ENCODE measurements at regions not wholly inside any gene's neighbourhood (a gene's known extent, or its start where the extent isn't known, plus 50 kb on each side); places are given as distances from the start of the nearest gene placed in this dataset.

DNA sequence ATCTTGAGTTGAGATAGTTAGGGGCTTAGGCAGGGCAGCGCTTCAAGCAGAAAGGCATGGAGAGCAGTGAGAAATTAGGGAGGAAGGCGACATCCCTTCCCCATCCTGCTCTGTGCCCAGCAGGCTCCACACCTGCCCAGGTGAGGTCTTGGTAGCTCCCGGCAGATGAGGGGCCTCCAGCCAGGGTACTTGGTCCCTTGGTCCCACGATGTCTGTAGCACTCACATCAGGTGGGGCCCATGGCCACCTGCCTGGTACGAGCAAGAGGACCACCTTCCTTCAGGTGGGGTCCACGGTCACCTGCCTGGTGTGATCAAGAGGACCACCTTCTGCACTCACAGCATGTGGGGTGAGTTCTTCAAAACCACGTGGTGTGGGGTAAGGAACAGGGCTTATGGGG, 91.2 kb downstream of the GALR1 start:
- TF ChIP-seq POLR2AphosphoS5 (IDR thresholded peaks at IDR 0.05; ENCODE audit: low read depth, low read length) (no peak), TAF1 (IDR thresholded peaks at IDR 0.05; ENCODE audit: borderline replicate concordance, insufficient read depth, low read length) (no peak)
- TF ChIP-seq, protein P1, sequence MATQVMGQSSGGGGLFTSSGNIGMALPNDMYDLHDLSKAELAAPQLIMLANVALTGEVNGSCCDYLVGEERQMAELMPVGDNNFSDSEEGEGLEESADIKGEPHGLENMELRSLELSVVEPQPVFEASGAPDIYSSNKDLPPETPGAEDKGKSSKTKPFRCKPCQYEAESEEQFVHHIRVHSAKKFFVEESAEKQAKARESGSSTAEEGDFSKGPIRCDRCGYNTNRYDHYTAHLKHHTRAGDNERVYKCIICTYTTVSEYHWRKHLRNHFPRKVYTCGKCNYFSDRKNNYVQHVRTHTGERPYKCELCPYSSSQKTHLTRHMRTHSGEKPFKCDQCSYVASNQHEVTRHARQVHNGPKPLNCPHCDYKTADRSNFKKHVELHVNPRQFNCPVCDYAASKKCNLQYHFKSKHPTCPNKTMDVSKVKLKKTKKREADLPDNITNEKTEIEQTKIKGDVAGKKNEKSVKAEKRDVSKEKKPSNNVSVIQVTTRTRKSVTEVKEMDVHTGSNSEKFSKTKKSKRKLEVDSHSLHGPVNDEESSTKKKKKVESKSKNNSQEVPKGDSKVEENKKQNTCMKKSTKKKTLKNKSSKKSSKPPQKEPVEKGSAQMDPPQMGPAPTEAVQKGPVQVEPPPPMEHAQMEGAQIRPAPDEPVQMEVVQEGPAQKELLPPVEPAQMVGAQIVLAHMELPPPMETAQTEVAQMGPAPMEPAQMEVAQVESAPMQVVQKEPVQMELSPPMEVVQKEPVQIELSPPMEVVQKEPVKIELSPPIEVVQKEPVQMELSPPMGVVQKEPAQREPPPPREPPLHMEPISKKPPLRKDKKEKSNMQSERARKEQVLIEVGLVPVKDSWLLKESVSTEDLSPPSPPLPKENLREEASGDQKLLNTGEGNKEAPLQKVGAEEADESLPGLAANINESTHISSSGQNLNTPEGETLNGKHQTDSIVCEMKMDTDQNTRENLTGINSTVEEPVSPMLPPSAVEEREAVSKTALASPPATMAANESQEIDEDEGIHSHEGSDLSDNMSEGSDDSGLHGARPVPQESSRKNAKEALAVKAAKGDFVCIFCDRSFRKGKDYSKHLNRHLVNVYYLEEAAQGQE (IDR thresholded peaks at IDR 0.05; ENCODE audit: insufficient read depth in 1 of 2, low read depth in 2 of 2, low read length in 2 of 2) = no peak

DNA sequence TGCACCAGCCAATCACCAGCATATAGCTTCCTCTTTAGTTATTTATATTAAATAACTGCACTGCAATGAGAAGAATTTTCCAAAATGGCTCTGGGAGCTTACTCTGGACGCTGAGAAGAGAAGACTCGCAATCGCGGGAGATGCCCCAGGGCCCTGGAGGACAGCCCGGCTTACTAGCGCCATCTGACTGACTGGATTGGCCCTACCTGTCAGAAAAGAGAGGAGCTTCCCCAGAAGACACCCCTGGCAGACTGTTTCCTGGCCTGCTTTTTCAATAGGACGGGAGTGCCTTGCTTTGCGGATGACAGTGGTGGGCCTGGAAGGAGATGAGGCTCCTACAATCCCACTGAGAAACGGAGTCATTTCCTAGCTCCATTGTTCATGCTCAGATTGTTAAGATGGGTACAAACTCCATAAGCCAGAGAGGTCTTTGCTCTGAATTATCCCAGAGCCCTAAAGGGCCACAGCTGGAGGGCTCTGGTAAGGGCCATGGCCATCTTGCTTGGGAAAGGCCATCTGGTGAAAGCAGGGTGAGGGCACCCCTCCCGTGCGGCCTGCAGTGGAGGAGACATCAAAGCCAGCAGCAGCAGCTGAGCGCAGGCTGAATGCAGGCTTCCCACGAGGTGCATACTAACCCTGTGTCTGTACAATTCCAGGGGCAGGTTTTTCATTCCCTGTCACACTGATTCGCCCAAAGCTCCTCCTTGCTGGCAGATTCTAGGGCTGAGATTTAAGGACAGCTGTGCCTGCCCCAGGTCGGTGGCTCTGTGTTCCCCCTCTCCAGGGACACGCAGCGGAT, 92.1 kb downstream of the GALR1 start:
- TF ChIP-seq FOXP2 (optimal IDR thresholded peaks at IDR 0.05; ENCODE audit: borderline replicate concordance, extremely low read depth, extremely low read length, insufficient read depth) (no peak), TAF1 (IDR thresholded peaks at IDR 0.05; ENCODE audit: borderline replicate concordance, insufficient read depth, low read length) (no peak), POLR2AphosphoS5 (IDR thresholded peaks at IDR 0.05; ENCODE audit: low read depth, low read length) (no peak), SIN3A (IDR thresholded peaks at IDR 0.05; ENCODE audit: borderline replicate concordance, insufficient read depth, low read length) (no peak)
- TF ChIP-seq, protein P1 (IDR thresholded peaks at IDR 0.05; ENCODE audit: insufficient read depth in 1 of 2, low read depth in 2 of 2, low read length in 2 of 2) = no peak

DNA sequence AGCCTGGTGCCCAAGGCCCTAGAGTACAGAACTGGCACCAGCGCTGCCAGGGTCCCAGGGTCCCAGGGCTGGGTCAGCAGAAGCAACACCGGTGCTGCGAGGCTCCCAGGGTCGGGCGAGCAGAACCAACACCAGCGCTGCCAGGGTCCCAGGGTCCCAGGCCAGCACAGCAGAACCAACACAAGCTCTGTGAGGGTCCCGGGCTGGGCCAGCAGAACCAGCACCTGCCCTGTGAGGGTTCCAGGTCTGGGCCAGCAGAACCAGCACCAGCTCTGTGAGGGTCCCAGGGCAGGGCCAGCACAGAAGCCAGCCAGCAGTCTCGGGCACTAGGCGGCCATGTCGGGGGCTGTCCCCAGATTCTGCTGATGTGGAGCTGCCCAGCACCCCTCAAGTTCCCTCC, 93.1 kb downstream of the GALR1 start:
- TF ChIP-seq TAF1 (IDR thresholded peaks at IDR 0.05; ENCODE audit: borderline replicate concordance, insufficient read depth, low read length) (no peak), POLR2AphosphoS5 (IDR thresholded peaks at IDR 0.05; ENCODE audit: low read depth, low read length) (no peak), SIN3A (IDR thresholded peaks at IDR 0.05; ENCODE audit: borderline replicate concordance, insufficient read depth, low read length) (no peak), FOXP2 (optimal IDR thresholded peaks at IDR 0.05; ENCODE audit: borderline replicate concordance, extremely low read depth, extremely low read length, insufficient read depth) (no peak)
- TF ChIP-seq, protein P1 (IDR thresholded peaks at IDR 0.05; ENCODE audit: insufficient read depth in 1 of 2, low read depth in 2 of 2, low read length in 2 of 2) = no peak

DNA sequence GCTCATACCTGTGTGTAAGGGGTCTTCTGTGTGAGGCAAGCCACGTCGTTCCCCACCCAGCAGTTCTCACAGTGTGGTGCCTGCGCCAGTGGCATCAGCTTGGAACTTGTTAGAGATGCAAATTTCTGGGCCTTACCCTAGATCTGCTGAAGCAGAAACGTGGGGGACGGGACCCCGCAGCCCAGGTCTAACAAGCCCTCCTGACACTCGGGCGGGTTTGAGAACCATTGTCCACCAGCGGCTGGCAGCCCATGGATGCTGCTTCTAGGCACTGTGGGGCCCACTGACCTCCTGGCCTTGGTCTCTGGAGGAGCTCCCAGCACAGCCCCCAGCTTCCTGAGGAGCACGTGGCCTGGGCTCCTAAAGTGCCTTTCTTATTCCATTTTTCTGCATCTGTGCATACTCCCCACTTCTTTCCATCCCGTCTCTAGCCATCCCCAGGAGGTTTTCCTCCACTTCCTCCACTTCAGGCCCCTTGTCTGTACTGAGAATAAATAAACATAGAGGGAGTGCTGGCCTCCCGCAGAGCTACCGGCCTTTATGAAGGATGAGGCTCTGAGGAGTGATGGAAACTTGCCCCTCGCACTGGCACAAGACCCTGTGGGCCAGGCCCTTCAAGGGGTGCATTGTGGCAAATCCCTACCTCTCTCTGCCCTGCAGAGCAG, 94.3 kb downstream of the GALR1 start:
- TF ChIP-seq POLR2AphosphoS5 (IDR thresholded peaks at IDR 0.05; ENCODE audit: low read depth, low read length) = no peak
- no peak for TF ChIP-seq FOXP2 (optimal IDR thresholded peaks at IDR 0.05; ENCODE audit: borderline replicate concordance, extremely low read depth, extremely low read length, insufficient read depth)
- TF ChIP-seq SIN3A (IDR thresholded peaks at IDR 0.05; ENCODE audit: borderline replicate concordance, insufficient read depth, low read length) = no peak
- TF ChIP-seq, protein P1 (IDR thresholded peaks at IDR 0.05; ENCODE audit: insufficient read depth in 1 of 2, low read depth in 2 of 2, low read length in 2 of 2) = no peak
- TF ChIP-seq TAF1 (IDR thresholded peaks at IDR 0.05; ENCODE audit: borderline replicate concordance, insufficient read depth, low read length) = no peak
